NCI-H82 treated with DMSO at 0.1 percent for 48 hours (cell line): ENCODE measurements at regions not wholly inside any gene's neighbourhood (a gene's known extent, or its start where the extent isn't known, plus 50 kb on each side); places are given as distances from the start of the nearest gene placed in this dataset.

Experiments used
- DNase-seq: peaks from one replicate; lab custom pipeline; 2025; ENCODE audit not compliant: unreplicated experiment; lab: John Stamatoyannopoulos, UW

DNA sequence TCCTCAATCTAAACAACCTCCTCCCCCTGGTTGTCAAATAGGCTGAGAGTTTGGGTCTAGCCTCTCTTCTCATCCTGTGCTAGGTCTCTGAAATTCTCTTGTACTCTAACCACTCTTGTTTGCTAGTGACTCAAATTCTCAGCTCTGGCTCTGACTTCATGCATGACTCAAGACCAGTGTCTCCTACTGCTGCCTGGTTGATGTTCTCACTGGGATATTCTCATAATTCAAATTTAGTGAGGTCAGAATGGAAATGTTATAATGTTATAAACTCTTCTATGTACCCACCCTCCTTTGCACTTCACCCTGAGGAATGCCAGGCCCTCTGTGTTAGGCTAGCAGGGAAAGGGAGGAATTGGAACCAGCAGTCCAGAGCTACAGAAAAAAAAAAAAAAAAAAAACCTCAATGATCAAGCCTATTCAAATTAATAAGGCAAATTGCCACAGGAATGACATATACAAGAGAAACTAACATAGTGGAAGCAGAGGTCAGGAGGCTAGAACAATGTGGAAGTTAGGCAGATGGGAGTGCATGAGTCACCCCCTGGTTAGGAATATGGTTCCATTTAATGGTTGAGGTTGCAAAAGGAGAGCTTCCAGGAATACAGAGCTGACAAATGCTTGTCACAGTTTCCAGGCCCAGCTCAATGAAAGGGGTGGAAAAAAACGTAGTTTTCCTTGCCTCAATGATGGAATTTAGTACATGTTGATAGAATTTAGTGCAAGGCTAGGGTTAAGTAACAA lies 459.5 kb downstream of the RMST start:
- no peak for DNase-seq

DNA sequence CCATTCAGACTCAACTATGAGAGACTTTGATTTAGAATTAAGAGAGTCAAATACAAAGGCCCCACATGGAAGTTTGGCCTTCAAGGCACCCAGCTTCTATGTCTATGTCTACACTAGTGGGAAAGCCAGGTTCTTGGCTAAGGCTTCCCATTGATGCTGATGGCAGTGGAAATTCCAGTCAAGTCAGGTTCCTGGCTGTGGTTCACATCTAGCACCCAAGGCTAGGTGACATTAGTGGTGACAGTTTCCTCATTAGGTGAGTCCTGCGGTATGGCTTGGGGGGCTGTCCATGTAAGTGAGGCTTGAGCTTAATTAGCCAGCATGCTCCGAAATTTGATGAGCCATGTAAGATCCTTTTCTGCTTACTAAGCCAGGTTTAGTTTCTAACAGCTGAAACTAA lies 460.9 kb downstream of the RMST start:
- DNase-seq, result no peak

DNA sequence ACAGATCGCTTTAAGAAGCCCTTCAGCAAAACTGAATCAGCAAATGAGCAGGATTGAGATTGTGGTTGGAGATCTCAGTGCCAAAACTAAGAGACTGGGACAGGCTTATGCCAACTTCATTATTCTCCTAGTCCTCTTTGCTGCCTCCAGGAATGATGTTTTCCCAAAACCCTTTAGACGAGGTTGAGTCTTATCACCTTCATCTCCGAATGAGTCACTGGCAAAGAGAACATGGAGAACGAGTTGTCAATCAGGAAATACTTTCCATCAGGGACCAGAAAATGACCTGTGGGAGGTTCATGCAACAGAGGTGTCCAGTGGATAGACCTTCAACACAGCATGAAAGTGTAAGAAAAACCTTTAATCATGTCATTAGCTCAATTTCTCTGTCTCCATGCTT lies 461.5 kb downstream of the RMST start:
- no peak for DNase-seq

DNA sequence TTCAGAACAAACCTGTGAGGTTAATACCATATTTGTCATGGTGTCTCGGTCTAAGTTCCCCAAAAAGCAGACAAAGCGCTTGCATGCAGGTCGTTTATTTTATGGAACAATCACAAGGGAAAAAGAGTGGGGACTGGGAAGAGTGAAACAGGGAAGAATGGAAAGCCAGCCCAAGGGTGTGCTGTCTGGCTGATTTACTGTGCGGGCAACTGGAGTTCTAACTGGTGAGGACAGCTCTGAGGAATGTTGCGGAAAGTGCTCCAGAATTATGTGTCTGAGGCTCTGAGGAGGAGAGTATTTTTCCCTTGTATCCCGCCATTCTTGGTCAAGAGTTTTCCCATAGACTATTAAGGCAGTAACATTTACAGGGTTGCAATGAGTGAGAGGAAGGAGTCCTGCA lies 465.4 kb downstream of the RMST start:
- no peak for DNase-seq

DNA sequence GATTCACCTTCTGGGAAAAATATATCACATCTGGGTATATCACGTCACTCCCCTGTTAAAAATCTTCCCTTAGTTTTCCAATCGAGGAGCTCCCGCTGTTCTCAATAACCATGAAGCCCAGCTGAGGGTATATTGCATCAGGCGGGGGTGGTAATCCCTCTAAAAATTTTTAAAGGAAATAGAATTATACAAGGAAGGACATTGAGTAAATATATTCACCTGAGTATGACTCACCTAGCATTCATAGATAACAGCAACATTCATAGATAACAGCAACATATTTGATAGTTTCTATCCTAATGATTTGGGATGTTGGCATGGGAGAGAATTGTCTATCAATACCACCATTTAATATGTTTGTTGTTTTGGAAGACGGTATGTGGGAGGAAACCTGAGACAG lies 473.6 kb downstream of the RMST start:
- DNase-seq, result no peak

DNA sequence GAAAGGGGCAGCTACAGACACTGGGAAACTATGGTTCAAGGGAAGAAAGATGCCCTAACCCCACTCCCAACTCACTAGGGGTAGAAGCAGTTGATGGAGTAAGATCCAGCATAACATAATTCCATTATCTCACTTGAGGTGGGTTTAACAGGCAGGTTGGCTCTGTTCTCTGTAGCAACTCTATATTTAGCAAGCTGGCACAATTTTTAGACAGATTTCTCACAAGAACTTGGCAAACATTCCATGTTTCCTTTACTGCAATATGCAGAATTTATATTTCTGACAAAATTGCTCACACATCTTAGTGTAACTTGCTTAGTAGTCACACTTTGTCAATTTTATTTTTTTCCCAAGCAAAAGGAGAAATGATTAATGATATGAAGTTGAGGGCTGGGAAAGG lies 475.4 kb downstream of the RMST start:
- no peak for DNase-seq

DNA sequence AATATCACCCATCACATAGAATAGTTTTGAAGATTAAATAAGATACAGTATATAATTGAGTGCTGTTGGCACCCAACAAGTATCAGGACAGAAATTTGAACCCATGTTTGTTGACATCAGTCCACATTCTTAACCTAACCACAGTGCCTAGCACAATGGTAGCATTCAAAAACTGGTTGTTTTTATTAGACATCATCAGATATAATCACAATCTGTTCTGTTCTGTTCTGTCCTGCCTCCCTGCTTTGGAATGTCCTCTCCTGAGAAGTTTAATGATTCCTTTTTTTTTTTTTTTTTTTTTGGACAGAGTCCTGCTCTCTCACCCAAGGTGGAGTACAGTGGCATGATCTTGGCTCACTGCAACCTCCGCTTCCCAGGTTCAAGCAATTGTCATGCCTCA lies 476.6 kb downstream of the RMST start:
- no peak for DNase-seq

DNA sequence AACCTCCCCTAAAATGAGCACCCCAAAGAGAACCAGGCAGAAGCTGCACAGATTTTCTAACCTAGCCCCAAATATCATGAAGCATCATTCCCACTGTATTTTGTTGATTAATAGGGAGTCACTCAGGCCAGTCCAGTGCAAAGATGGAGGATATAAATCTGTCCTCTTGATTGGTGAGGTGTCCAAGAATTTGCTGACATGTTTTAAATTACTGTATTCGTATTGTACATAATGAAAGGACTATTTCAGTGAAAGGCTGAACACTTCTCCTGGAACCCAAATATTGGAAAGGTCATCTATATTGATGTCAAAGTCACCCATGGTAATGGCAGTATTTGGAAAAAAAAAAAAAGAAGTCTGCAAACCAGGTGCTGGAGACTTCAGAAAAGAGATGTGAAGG lies 477.5 kb downstream of the RMST start:
- no peak for DNase-seq

DNA sequence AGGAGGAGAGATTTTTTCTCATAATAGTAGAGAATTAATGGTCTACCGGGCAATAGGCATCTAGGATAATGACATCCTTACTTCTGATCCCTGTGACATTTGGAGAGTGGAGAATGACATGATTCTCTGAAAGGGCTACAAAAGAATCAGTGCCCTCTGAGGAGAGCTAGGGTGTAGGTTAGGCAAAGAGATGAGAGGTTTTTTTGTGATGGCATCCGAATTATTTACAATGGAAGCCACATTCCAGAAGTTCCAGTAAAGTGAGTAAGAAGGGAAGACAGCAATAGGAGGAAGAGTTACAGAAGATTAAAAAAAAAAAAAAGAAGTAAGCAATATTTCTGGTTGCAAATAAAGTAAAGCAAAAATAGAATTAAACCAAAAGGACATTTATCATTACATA lies 478.0 kb downstream of the RMST start:
- no peak for DNase-seq

DNA sequence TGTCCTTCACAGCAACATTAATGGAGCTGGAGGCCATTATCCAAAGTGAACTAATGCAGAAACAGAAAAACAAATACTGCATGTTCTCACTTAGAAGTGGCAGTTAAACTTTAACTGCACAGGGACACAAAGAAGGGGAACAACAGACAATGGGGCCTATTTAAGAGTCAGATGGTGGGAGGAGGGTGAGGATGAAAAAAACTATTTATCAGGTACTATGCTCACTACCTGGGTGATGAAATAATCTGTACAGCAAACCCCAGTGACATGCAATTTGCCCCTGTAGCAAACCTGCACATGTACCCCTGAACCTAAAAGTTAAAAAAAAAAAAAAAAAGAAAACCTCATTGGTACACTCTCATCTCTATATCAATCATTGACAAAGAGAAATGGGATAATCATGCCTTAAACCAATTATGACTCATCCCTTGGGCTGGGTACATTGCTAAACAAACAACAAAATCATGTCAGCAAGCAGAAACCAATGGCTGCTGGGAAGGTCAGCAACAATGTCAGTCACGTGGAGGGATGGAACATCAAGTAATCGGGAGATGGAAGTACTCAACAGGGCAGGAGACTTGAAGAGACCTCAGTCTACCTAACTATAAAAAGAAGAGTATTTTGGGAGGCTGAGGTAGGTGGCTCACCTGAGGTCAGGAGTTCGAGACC lies 479.2 kb downstream of the RMST start:
- no peak for DNase-seq

DNA sequence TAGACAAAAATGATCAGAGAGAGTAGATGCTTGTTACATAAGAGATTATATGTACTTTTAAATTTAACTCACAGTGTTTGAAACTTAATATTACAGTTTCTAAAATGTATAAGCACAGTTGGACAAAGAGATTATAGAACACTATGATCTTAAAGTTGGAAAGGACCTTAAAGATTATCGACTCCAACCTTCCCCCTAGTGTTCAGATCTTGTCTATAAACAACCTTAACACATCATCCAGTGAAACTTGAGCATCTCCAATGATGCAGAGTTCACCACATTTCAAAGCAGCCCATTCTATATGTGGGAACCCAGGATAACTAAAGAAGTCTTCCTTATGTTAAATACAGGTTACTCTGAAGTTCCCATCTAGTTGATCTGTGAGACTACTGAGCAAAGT lies 480.8 kb downstream of the RMST start:
- no peak for DNase-seq

DNA sequence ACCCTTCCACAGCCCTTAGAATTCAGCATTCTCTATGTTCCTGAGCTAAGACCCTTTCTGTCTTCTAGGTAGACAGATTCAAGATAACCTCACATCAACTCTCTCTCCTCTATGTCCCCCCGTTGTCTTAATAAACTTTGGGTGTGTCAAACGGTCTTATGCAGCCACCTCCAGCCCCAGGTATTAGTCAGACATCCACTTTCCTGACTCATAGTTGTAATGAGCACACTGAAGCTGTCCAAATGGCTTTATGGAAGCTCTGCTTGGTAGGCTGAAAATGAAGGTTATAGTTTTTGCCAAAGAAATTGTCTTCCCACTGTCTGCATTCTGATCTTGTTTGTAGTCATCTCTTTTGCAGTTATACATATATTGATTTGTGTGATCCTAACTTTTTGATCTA lies 482.0 kb downstream of the RMST start:
- no peak for DNase-seq

DNA sequence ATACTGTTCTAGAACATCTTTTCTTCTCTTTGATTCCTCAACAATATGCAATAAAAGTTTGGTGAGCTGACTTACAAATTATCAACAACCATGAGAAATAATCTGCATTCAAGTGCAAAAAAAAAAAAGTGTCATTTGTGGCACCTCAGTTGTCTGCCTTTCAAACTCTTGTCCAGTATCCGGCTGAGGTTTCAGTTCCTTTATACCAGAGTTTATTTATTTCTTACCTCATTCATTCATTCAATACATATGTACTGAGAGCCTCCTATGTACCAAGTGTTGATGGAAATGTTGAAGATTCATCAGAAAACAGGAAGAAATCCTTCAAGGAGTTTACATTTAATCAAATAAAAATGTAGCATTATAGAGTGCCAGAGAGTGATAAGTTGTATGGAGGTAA lies 484.1 kb downstream of the RMST start:
- no peak for DNase-seq

DNA sequence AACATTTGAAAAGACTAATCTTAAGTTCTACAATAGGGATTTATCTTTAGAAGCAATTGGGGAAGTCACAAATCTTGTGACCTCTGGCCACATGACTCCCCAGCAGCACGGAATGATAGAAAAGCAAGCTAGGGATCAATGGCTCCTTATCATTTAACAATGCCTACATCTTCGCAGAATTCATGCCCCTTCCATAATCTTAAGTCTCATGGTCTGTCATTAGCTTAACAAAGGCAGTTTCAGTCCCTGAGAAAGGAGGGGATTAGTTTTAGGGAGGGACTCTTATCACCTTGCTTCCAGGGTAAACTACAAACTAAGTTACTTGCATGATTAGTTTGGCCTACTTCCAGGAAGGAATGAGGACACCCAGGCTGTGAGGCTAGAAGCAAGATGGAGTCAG lies 486.0 kb downstream of the RMST start:
- DNase-seq, result no peak

DNA sequence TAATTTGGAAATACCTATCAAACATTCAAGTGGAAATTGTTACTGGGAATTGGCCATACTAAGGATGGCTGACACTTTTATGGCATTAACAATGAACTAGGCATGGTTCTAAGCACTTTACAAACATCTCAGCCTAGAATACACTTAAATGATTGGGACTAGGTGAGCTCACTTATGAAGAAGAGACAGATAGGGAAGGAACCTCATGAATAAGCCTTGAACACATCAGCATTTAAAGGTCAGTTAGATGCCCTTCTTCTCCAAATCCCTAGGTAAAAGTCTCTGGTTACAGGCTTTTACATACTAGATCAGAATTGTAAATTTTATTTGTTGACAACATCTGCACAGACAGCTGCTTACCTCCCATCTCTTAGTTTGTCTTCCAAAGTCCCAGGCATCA lies 488.6 kb downstream of the RMST start:
- no peak for DNase-seq

DNA sequence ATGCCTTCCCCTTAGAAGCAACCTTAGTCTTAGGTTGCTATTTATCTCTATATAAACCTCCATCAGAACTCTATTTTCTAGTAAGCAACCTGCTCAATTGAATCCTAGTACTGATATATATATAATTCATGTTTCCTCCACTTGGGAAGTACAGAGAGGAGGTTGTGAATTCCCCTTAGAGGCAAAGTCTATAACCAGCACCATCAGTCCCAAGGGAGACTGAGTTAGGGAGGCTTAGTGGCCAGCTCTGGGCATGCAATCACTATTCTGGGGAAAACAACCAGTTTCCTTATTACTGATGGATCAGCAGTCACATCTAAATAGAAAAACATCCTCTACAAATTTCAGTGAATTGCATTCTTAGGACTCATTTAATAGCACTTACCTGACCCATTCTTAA lies 489.1 kb downstream of the RMST start:
- no peak for DNase-seq

DNA sequence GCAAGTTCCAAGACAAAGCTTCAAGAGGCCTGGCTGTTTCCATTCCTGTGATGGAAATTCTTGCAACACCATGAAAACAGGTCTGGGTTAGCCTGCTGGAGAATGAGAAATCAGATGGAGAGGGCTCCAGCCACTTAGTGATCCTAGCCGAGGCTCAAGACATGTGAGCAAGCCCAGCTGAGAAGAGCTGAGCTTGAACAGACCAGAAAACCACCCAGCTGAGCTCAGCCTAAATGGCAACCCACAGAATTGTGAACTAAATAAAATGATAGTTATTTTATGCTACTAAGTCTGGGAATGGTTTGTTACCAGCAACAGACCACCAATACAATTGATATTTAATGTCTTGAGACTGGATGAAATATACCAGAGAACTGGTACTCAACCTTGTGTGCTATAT lies 494.5 kb downstream of the RMST start:
- DNase-seq, result no peak

DNA sequence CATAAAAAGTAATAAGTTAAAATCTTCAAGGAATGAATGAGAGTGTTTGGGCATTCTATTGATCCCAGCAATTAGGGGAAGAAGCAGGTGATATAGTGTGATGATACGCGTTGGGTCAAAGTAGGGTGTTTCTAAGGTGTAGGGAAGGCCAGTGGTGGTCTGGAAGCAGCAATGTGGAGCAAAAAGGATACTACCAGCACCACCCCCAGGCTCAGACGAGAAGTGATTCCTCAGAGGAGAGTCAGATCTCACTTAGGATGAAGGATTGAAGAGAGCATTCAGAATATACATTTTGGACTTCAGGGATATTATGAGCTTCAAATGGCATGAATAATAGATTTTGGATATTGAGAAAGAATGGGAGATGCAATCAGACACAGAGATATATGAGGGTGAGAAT lies 497.6 kb downstream of the RMST start:
- DNase-seq, result no peak

DNA sequence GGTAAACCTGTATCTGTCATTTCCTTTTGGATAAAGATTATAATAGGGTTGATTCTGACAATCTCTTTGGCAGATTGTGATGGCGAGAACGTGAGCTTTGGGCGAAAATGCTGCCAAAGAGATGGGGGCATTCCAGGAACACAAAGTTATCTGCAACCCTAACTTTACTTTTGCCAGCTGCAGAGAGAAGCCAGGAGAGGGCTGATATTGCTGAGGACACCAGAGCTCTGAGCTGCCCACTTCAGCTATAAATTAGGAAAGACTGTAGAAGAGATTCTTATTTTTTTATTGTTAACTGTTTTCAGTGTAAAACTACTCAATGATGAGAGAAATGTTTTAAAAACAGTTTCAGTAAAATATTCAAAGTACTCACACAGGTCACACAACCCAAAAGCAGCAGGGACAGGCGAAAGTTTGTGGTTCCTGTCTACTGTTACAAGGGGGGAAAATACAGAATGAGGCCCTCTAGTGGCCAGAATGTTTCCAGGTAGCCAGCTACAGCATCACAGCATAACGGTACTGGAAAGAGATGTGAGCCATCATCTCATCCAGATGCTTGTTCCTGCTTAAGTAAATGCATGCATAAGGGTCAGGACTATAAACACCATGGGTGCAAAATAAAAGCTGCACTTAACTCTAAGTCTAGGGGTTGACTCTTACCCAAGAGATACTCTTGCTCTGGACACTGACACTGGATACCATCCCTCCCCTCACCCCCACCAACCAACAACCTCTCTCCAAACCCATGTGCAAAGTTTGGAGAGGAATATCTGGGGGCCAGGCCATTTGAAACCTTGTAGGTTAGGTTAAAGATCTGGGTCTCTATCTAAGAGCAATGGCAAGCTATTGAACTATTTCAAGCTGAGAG lies 498.4 kb downstream of the RMST start:
- no peak for DNase-seq

DNA sequence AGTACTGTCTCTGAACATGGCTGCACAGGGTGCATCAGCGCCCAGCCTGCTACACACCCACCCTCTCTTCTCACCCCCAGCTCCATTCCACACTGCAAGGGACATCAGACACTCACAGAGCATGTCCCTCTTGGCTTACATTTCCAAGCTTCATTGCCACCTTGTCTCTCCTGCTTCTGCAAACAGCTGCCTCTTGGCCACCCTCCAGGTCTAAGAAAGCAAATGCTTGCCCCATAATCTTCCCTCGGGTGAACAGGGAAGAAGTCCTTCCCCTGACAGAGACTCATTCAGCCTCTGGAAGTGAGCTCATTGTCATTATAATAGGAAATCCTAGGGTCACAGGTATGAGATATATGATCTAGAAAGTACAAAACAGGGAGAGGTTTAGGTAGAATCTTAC lies 505.2 kb downstream of the RMST start:
- no peak for DNase-seq

DNA sequence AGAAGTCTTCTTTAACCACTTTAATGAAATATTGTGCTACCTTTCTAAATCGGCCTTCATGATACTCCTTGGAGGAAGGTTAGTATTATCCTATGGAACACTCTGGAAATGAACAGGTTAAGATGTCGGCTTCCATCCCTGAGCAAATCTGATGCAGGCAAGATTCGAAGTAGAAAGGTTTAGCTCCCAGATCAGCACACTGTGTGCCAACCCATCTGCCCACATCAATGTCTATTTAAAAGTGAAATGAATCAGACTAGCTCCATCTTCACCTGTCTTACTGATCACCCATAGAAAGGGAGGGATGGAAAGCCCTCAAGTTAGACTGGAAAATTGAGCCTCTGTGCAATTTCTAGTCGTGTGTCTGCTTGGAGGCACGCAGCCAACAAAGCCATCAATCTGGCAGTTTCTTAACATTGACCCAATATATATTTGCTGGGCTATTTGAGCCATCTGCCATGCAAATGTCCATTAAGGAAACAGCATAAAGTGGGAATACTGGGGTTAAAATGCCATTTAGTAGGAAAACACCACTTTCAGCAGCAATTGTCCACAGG lies 506.1 kb downstream of the RMST start:
- no peak for DNase-seq

DNA sequence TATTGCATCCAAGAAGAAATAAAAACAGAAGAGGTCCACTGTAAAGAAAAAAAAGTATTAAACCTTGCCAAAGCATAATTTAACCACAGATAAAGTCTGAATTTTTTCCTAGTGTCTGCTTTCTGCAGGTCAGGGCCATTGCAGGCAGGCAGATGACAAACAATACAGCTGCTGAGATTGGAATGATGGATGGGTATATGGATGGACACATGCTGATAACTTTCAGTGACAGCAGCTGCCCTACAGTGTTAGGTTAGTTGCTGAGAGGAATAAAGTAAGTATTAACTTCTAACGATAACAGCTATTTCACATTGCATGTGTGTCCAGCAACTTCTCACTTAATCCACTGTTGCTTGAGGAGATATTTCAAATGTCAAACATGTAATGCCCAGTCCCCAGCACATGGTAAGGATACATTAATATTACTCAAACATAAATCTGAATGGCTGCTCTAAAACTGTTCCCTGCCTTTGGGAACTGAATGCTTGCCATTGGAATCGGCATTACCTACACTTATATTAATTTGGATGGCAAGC lies 515.3 kb downstream of the RMST start:
- DNase-seq, result no peak
